Vagina (tissue), 2 donors: ENCODE measurements at regions not wholly inside any gene's neighbourhood (a gene's known extent, or its start where the extent isn't known, plus 50 kb on each side); places are given as distances from the start of the nearest gene placed in this dataset.
"Not testable (repeated sequence)": the region's sequence is repeated elsewhere in the genome, so short reads cannot be mapped to it uniquely, and the experiment has no call there.

Source experiments
- POLR2A ChIP-seq, 2 donors: fragments of 450-650 bp; IDR thresholded peaks; one replicate each; pipeline ENCODE4 v1.6.1; 2017; ENCODE audit warnings: antibody characterized with exemption in 2 of 2, mild to moderate bottlenecking in 2 of 2, moderate library complexity in 2 of 2
- POLR2AphosphoS5 ChIP-seq, 2 donors: sonication (generic); formaldehyde crosslinking; IDR thresholded peaks; one replicate each; pipeline ENCODE4 v1.9.0; 2017; ENCODE audit warnings: antibody characterized with exemption in 2 of 2, mild to moderate bottlenecking in 2 of 2, low read depth in 1 of 2; ENCODE audit not compliant: insufficient read depth in 1 of 2
- TF ChIP-seq, protein P1 (sequence below), 3 experiments: fragments of 450-650 bp in 2 of 3; fragments of 200-600 bp in 1 of 3; sonication (generic) in 1 of 3; IDR thresholded peaks; one replicate each; pipeline ENCODE4 v1.5.1; 2017 to 2019; ENCODE audit warnings: antibody characterized with exemption in 3 of 3, mild to moderate bottlenecking in 2 of 3, moderate library complexity in 2 of 3

DNA sequence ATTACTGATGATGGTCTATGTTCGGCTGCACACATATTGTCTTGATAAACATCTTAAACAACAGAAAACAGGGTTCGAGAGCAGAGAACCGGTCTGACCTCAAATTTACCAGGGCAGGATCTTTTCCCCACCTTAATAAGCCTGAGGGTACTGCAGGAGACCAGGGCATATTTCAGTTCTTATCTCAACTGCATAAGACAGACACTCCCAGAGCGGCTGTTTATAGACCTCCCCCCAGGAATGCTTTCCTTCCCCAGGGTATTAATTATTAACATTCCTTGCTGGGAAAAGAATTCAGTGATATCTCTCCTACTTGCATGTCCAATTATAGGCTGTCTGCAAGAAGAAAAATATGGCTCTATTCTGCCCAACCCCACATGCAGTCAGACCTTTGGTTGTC lies 871.6 kb downstream of the DNAH5 start:
- TF ChIP-seq, protein P1, sequence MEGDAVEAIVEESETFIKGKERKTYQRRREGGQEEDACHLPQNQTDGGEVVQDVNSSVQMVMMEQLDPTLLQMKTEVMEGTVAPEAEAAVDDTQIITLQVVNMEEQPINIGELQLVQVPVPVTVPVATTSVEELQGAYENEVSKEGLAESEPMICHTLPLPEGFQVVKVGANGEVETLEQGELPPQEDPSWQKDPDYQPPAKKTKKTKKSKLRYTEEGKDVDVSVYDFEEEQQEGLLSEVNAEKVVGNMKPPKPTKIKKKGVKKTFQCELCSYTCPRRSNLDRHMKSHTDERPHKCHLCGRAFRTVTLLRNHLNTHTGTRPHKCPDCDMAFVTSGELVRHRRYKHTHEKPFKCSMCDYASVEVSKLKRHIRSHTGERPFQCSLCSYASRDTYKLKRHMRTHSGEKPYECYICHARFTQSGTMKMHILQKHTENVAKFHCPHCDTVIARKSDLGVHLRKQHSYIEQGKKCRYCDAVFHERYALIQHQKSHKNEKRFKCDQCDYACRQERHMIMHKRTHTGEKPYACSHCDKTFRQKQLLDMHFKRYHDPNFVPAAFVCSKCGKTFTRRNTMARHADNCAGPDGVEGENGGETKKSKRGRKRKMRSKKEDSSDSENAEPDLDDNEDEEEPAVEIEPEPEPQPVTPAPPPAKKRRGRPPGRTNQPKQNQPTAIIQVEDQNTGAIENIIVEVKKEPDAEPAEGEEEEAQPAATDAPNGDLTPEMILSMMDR (IDR thresholded peaks at IDR 0.05): not testable (repeated sequence)
- TF ChIP-seq POLR2AphosphoS5 (IDR thresholded peaks at IDR 0.05; ENCODE audit: insufficient read depth in 1 of 2, low read depth in 1 of 2); POLR2A (IDR thresholded peaks at IDR 0.05): not testable (repeated sequence)
